Dedifferentiated amniotic fluid mesenchymal stem cell (primary cell): ENCODE measurements at regions not wholly inside any gene's neighbourhood (a gene's known extent, or its start where the extent isn't known, plus 50 kb on each side); places are given as distances from the start of the nearest gene placed in this dataset.

Experiments
- DNase-seq: peaks from one replicate; pipeline ENCODE4 v3.0.0-alpha.2; 2016; ENCODE audit errors: extremely low spot score

DNA sequence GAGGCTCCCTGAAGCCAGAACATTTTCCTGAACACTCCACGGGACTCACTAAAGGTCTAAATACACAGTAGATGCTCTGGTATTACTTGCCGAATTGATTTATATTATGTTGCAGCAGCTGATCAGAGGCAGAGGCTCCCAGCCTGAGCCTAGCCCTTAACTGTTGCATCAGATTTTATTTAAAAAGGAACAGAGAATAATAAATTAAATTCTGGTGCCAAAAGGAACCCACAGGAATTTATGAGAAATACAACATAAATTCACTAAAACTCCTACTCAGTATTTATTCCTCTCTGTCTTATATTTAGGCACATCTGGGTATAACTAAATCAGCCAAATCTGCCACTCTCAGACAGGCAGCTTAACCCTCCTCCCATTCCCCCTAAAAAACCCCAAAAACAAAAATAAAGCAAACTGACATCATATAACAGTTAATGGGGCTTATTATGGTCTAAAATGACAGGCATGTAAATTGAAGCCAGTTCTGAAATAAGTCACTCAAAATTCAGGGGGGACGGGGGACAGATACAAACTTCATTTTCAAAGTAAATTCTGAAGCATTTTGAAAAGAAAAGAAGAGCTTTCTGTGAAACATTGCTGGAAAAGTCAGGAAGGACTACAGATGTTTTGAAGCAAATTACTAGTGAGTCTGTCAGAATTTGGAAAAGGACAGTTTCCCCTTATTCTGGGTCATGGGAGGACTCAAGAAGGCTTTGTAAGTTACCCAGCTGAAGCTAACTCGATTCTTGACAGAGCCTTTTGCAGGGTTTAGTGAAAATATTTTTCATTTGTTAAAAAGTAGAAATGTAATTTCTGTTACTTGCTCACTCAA lies 53.8 kb upstream of the CORO2B start:
- peak; percentile 96 for DNase-seq

DNA sequence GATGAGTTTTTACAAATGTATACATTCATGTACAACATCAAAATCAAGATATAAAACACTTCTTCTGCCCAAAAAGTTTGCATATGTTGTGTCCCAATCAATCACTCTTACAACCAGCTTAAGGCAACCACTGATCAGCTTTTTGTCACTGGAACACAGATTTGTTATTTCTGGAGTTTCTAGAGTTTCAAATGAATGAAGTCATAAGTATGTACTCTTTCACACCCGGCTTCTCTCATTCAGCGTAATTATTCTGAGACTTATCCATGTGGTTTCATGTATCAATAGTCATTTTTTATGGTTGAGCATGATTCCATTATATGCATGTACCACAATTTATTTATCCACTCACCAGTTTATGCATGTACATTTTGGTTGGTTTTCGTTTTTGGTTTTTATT lies 53.0 kb upstream of the CORO2B start:
- no peak for DNase-seq

DNA sequence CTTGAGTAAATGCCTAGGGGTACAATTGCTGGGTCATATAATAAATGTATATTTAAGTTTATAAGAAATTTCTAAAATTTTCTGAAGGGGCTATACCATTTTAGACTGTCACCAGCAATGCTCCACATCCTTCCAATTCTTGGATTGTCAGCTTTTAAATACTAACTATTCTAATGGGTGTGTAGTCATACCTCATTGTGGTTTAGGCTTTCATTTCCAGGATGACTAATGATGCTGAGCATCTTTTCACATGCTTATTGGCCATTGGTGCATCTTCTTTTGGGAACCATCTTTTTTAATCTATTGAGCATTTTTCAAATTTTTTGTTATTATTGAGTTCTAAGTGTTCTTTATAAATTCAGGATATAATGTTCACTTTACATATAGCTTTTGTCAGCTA lies 52.5 kb upstream of the CORO2B start:
- DNase-seq, result peak; percentile 45

DNA sequence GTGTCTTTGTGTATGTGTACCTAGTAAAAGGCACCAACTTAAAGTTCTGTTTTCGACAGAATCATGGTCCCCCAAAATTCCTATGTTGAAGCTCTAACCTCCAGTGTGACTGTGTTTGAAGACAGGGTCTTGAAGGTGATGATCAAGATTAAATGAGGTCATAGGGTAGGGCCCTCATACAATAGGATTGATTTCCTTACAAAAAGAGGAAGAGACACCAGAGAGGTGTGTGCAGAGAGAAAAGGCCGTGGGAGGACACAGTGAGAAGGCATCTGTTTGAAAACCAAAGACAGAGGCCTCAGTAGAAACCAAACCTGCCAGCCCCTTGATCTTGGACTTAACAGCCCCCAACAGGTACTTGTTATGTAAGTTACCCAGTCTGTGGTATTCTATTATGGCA lies 52.0 kb upstream of the CORO2B start:
- DNase-seq, result no peak

DNA sequence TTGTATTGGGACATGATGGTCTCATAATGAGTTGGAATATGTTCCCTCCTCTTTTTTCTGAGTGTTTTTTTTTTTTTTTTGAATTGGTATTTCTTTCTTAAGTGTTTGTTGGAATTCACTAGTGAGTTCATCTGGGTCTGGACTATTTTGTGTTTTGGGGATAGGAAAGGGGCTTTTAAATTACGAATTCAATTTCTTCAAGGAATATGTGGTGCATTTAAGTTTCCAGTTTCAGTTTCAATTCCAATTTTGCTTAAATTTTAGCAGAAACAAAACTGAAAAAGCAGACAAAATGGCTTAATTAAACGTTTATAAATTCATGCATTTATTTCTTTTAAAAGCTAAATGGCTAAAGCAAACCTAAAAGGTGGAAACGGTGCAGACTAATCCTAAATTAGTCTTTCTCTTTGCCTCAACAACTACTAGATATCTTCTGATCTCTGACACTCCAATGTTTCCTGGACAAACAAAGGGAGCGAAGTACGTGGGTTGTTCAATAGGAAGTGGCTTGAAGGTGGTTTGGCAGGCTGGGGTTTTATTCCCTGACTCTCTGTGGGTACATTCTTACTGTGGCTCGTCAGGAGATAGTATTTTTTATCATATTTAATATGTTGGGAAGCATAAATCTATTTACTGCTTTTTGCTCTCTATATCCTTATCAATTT lies 50.0 kb upstream of the CORO2B start:
- DNase-seq, result no peak
